Activated T-helper 17 cell treated with anti-CD3 and anti-CD28 coated beads, Interleukin-2, amount 50 U/mL, for 72 hours (primary cell): ENCODE measurements at regions not wholly inside any gene's neighbourhood (a gene's known extent, or its start where the extent isn't known, plus 50 kb on each side); places are given as distances from the start of the nearest gene placed in this dataset.

ENCODE experiments used
- ATAC-seq: fragments of 150-1000 bp; cut with Tn5 transposase; replicated peaks from 2 replicates; pipeline ENCODE4 v1.10.0; 2021; ENCODE audit warnings: mild to moderate bottlenecking, moderate library complexity
- H3K27ac Mint-ChIP-seq: one replicate; pipeline ENCODE4 v1.8.0; 2022; ENCODE audit warnings: mixed read lengths
- H3K27me3 Mint-ChIP-seq: one replicate; pipeline ENCODE4 v1.8.0; 2022; ENCODE audit warnings: mixed read lengths
- H3K36me3 Mint-ChIP-seq: one replicate; pipeline ENCODE4 v1.8.0; 2022; ENCODE audit warnings: low read depth, mild to moderate bottlenecking, mixed read lengths
- H3K4me1 Mint-ChIP-seq: one replicate; pipeline ENCODE4 v1.8.0; 2022; ENCODE audit warnings: mixed read lengths
- H3K4me3 Mint-ChIP-seq: one replicate; pipeline ENCODE4 v1.8.0; 2022; ENCODE audit warnings: mild to moderate bottlenecking, mixed read lengths
- H3K9me3 Mint-ChIP-seq: one replicate; pipeline ENCODE4 v1.8.0; 2022; ENCODE audit warnings: mixed read lengths

DNA sequence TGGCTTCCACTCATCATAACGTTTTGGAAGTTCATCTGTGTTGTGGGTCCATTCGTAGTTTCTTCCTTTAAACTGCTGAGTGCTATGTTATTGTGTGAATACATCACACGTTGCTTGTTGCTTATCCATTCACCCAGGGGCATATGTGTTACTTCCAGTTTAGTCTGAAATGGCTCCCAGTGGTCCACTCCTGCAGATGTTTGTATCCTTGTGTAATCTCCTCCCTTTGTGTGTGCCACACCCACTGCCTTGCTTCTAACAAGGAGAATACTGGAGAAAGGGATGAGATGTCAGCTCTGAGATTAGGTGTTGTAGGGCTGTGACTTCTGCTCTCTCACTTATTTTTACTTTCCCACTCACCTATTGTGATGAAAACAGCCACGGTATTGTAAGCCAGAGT is 239.1 kb upstream of the HABP2 start:
- Mint-ChIP-seq H3K9me3 (peaks cover 6% of the 10 kb centered on the region), H3K27me3 (peaks cover 23% of the 10 kb centered on the region), H3K4me1 (no peaks in the 10 kb centered on the region), H3K4me3 (no peak overlapping the region), H3K27ac (no peak overlapping the region), H3K36me3 (no peaks in the 10 kb centered on the region)
- no peak for ATAC-seq

GRCh38 chr10:113316506-113316905 is 236.3 kb upstream of the HABP2 start:
- Mint-ChIP-seq H3K27ac (no peak overlapping the region), H3K36me3 (no peaks in the 10 kb centered on the region), H3K4me3 (no peak overlapping the region), H3K4me1 (no peaks in the 10 kb centered on the region), H3K9me3 (peaks cover 6% of the 10 kb centered on the region), H3K27me3 (peaks cover 21% of the 10 kb centered on the region)
- ATAC-seq, result no peak

DNA sequence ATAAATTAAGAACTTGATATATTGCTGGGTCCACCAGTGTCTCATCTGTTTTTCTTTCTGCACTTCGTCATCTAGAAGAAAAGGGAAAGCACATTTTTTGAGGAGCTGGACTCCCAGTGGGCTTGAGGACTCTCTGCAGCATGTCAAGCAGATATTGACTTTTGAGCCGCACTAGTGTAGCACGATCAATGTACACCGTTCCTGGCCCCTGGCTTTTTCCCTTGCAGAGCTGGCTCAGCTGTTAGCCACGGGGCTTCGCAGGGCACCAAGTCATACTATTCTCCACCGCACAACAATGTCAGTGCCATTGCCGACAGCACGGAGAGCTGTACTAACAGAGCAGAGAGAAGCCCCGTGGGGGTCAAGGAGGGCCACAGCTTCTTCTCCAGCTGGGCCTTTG is 235.4 kb upstream of the HABP2 start:
- no peak overlapping the region for H3K4me3 Mint-ChIP-seq
- H3K9me3 Mint-ChIP-seq, result peaks cover 6% of the 10 kb centered on the region

GRCh38 chr10:113319479-113319878 is 233.4 kb upstream of the HABP2 start:
- ATAC-seq, result no peak
- peaks cover 16% of the 10 kb centered on the region for H3K27me3 Mint-ChIP-seq
- H3K36me3 Mint-ChIP-seq, result no peaks in the 10 kb centered on the region
- no peaks in the 10 kb centered on the region for H3K4me1 Mint-ChIP-seq
- no peaks in the 10 kb centered on the region for H3K9me3 Mint-ChIP-seq
- H3K27ac Mint-ChIP-seq, result no peak overlapping the region
- H3K4me3 Mint-ChIP-seq, result no peak overlapping the region

More for the DNA sequence above, 235.4 kb upstream of the HABP2 start:
- Mint-ChIP-seq H3K36me3 (no peaks in the 10 kb centered on the region), H3K4me1 (no peaks in the 10 kb centered on the region), H3K27me3 (peaks cover 21% of the 10 kb centered on the region), H3K27ac (no peak overlapping the region)
- no peak for ATAC-seq

DNA sequence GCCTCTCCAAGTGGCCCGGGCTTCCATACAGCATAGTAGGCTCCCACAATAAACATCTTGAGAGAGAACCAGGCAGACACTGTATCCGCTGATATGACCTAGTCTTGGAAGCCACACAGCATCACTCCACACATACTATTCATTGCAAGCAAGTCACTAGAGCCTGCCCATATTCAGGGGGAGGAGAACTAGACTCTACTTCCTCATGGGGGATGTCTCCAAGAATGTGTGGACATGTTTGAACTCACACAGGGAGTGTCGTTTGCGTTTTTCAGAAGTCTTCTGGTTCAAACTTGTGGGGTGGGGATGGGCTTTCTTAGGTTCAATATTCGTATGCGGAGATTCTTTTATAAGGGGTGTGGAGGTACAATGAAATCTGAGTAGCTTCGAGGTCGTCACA is 232.6 kb upstream of the HABP2 start:
- Mint-ChIP-seq H3K27ac (no peak overlapping the region), H3K4me1 (no peaks in the 10 kb centered on the region), H3K9me3 (no peaks in the 10 kb centered on the region), H3K4me3 (no peak overlapping the region), H3K36me3 (no peaks in the 10 kb centered on the region), H3K27me3 (peaks cover 14% of the 10 kb centered on the region)
- ATAC-seq, result no peak

DNA sequence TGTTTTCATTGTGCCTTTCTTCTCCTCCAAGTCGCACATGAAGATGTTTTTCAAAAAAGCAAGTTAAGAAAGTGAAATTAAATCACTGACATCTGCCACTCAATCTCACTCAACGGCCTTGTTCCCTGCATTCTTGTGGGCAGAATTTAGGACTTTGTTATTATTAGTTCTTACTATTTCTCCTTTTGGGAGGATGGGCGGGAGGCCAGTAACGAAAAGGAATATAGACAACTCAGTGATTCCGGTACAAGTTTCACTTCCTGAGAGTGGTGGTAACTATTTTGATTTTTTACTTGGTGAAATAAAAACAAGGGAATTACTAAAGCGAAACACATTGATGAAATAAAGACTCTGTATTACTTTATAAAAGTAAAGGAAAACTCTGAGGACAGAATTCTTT is 231.9 kb upstream of the HABP2 start:
- Mint-ChIP-seq H3K27ac (no peak overlapping the region), H3K27me3 (peaks cover 14% of the 10 kb centered on the region), H3K36me3 (no peaks in the 10 kb centered on the region), H3K4me1 (no peaks in the 10 kb centered on the region), H3K4me3 (no peak overlapping the region), H3K9me3 (no peaks in the 10 kb centered on the region)
- no peak for ATAC-seq

DNA sequence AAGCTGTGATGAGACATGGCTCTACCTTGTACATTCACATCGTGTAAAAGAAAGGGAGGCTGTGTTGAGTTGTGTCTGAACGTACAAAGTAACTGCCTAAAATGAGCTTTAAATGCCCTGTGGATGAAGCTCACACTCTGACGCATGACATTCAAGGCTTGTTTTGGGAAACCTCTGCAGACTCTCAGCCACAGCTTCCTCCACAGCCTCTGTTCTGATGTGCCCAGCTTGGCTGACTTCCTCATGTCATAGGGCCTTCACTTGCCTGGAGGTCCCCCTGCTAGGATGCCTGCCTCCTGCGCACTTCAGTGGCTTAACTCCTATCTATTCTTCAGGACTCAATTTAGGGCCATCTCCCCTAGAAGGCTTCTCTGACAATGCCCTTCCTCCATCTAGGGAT is 230.0 kb upstream of the HABP2 start:
- Mint-ChIP-seq H3K4me1 (no peaks in the 10 kb centered on the region), H3K9me3 (no peaks in the 10 kb centered on the region), H3K27ac (no peak overlapping the region), H3K27me3 (peaks cover 14% of the 10 kb centered on the region), H3K4me3 (no peak overlapping the region), H3K36me3 (no peaks in the 10 kb centered on the region)
- no peak for ATAC-seq

- H3K27ac Mint-ChIP-seq, result no peak overlapping the region
- H3K27me3 Mint-ChIP-seq, result peaks cover 9% of the 10 kb centered on the region
- H3K36me3 Mint-ChIP-seq, result no peaks in the 10 kb centered on the region
- no peaks in the 10 kb centered on the region for H3K9me3 Mint-ChIP-seq
- no peaks in the 10 kb centered on the region for H3K4me1 Mint-ChIP-seq
- no peak overlapping the region for H3K4me3 Mint-ChIP-seq
- ATAC-seq, result no peak
These were observed 228.9 kb upstream of the HABP2 start for GRCh38 chr10:113323985-113324384.

GRCh38 chr10:113326160-113327111 is 226.4 kb upstream of the HABP2 start:
- Mint-ChIP-seq H3K27ac (no peak overlapping the region), H3K4me3 (no peak overlapping the region), H3K9me3 (no peaks in the 10 kb centered on the region), H3K4me1 (no peaks in the 10 kb centered on the region), H3K27me3 (peaks cover 12% of the 10 kb centered on the region), H3K36me3 (no peaks in the 10 kb centered on the region)
- peak; percentile 93 for ATAC-seq

GRCh38 chr10:113329121-113329596 is 223.7 kb upstream of the HABP2 start:
- Mint-ChIP-seq H3K27me3 (peaks cover 21% of the 10 kb centered on the region), H3K9me3 (peaks cover 3% of the 10 kb centered on the region), H3K4me3 (no peak overlapping the region), H3K36me3 (no peaks in the 10 kb centered on the region), H3K27ac (no peak overlapping the region), H3K4me1 (no peaks in the 10 kb centered on the region)
- no peak for ATAC-seq

DNA sequence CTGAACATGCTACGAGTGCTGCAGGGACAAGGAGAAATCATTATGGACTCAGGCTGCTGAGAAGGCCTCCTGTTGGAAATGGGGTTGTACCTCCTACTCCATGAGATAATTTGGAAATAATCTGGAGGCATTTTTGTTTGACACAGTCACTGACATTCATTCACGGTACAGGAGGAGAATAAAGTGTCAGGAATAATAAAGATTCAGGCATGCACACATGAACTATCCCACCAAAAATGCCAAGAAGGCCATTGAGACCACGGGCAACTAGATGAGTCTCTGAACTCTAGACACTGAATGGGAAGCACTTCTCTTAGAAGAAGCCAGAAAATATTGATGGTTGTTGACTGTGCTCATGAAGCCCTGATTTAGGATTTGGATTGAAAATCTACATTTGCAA is 220.9 kb upstream of the HABP2 start:
- no peak for ATAC-seq

GRCh38 chr10:113333313-113333712 is 219.5 kb upstream of the HABP2 start:
- Mint-ChIP-seq H3K4me1 (no peaks in the 10 kb centered on the region), H3K27ac (no peak overlapping the region), H3K27me3 (peaks cover 18% of the 10 kb centered on the region), H3K36me3 (no peaks in the 10 kb centered on the region), H3K9me3 (peaks cover 4% of the 10 kb centered on the region), H3K4me3 (no peak overlapping the region)
- no peak for ATAC-seq

More for the DNA sequence above, 220.9 kb upstream of the HABP2 start:
- Mint-ChIP-seq H3K27me3 (peaks cover 18% of the 10 kb centered on the region), H3K9me3 (peaks cover 4% of the 10 kb centered on the region), H3K36me3 (no peaks in the 10 kb centered on the region), H3K4me1 (no peaks in the 10 kb centered on the region), H3K27ac (no peak overlapping the region), H3K4me3 (no peak overlapping the region)

DNA sequence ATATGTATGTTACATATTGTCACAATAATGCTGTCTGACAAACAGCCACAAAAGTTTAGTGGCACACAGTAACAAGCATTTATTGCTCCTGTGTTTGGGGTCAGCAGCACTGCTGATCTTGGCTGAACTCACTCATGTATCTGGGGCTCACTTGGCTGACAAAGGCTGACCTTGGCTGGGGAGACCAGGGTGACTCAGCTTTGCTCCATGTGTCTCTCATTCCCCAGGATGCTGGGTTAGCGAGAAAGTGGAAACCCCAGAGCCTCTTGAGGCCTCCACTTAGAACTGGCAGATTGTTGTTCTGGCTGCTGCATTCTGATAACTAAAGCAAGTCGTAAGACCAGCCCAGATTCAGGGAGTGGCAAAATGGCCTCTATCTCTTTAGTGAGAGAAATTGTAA is 217.3 kb upstream of the HABP2 start:
- no peak for ATAC-seq
- no peak overlapping the region for H3K4me3 Mint-ChIP-seq
- H3K27me3 Mint-ChIP-seq, result peaks cover 14% of the 10 kb centered on the region
- peaks cover 4% of the 10 kb centered on the region for H3K9me3 Mint-ChIP-seq
- no peaks in the 10 kb centered on the region for H3K4me1 Mint-ChIP-seq
- no peak overlapping the region for H3K27ac Mint-ChIP-seq
- no peaks in the 10 kb centered on the region for H3K36me3 Mint-ChIP-seq

DNA sequence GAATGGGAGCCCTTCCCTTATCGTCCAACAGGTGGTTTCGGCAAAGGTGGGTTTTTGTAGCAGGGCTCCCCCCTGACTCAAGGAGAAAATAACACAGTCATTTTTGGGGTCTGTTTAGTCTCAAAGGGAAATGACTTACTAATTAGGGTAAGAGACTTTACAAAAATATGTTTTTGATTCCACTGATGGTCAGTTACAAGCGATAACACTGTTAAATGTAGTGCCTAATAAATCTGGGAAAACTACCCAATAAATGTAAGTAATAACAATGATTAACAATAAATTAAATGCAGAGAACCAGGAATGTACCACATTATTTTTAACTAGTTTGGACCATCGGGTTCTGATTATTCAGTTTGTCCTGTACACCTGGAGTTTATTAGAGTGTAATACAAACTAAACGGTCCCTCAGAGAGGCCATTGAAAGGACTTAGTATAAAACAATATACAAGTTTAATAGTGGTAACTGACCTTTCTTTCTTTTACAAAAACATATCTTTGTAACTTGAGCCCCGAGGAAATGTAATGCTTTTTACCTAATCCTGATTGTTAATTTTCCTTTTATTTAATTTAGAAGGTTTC is 216.2 kb upstream of the HABP2 start:
- no peaks in the 10 kb centered on the region for H3K36me3 Mint-ChIP-seq
- ATAC-seq, result no peak
- peaks cover 4% of the 10 kb centered on the region for H3K9me3 Mint-ChIP-seq
- no peak overlapping the region for H3K27ac Mint-ChIP-seq
- no peaks in the 10 kb centered on the region for H3K4me1 Mint-ChIP-seq
- H3K27me3 Mint-ChIP-seq, result peaks cover 12% of the 10 kb centered on the region
- no peak overlapping the region for H3K4me3 Mint-ChIP-seq

DNA sequence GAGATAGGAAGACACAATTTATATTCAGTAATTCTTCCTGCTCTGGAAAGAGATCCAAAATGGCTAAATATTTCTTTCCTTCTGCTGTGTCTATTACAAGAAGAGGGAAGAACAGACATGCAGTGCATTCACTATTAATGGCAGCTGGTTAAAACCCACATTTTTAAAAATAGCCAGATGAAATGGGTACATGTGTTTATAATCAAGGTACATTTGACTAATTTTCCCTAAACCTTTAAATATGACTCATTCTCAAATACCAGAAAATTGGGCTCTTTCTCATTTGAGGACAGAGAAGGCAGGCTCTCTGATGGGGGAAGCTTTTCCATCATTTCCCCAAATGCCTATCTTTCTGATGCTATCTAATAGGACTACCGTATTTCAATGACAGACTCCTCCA is 215.7 kb upstream of the HABP2 start:
- Mint-ChIP-seq H3K9me3 (peaks cover 4% of the 10 kb centered on the region), H3K4me1 (no peaks in the 10 kb centered on the region), H3K27ac (no peak overlapping the region), H3K4me3 (no peak overlapping the region), H3K36me3 (no peaks in the 10 kb centered on the region), H3K27me3 (peaks cover 15% of the 10 kb centered on the region)
- ATAC-seq, result no peak
